Brain pericyte (primary cell): ENCODE measurements at regions not wholly inside any gene's neighbourhood (a gene's known extent, or its start where the extent isn't known, plus 50 kb on each side); places are given as distances from the start of the nearest gene placed in this dataset.

ENCODE experiments used
- DNase-seq: peaks from one replicate; pipeline ENCODE4 v3.0.0-alpha.2; 2012; ENCODE audit warnings: low read depth, low spot score

DNA sequence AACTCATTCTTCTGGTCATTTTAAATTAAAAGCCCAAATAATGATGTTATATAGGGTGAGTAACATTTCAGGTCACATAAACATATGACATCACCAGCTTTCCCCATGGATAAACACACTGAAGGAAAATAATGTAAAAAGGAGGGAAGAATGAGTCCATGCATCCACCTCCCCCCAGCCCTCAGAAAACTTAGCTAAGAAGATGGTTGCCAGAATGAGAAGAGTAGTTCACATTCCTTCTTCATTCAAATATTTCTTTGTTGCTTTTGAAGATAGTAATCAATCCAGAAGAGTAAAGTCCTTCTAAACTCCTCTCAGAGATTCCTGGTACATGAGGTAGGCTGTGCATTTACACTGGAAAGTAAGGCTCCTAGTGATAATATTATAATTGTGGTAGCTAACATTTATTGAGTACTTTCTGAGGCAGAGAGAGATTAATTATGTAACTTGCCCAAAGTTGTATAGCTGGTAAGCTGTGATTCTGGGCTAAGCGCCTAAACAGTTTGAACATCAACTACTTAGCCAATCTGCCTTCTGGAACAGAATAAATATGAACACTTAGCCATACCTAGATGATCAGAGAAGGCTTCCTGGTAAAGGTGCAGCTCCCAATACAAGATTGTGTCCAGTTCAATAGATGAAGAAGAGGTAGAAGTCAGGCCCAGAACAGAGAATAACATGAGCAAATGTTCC, 256.7 kb upstream of the FN1 start:
- no peak for DNase-seq

DNA sequence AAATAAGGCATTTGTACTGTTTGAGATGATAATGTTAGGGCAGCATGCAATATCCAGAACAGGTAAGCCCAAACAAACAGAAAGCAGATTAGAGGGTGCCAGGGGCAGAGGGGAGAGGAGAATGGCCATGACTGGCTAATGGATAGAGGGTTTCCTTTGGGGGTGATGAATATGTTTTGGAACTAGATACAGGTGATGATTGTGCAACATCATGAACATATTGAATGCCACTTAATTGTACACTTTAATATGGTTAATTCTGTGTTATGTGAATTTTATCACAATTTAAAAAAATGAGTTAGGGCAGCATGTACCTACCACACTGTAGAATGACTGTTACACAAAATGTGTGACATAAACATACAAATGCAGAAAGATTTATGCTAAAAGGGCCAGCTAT, 255.5 kb upstream of the FN1 start:
- no peak for DNase-seq

DNA sequence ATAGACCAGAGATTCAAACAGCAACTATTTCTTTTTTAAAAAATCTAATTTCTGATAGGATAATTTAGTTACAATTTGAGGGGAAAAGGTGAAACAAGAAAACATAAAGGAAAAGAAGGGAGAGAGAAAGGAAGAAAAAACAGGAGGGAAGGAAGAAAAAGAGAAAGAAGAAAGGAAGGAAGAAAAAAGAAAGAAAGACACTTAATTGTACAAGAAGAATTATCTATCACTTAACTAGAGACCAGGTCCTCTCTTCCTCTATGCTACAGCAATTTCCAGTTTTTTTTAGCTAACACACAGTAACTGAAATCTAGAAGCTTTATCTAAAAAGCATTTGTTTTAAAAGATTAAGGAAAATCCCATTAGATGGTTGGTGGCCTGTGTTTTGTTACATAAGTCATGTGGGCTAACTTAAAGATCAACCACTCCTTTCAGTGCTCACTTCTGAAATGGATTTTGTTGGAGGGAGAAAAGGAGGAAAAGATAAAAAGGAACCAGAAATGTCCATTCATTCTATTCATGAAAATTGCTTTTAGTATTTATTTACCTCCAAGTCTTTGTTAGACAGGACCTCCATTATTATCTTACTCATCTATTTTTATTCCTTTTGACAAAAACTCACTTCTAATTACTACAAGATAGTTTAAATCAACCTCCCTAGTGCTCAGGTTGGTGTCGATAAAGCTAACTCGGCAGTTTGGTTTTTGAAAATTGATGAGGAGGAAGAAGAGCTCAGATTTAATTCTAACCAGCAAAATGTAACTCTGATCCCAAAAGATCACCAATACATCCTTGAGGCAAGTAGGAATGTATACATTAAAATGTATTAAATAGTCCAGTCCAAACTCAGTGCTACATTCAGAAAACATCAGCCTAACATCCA, 251.5 kb upstream of the FN1 start:
- DNase-seq: no peak

DNA sequence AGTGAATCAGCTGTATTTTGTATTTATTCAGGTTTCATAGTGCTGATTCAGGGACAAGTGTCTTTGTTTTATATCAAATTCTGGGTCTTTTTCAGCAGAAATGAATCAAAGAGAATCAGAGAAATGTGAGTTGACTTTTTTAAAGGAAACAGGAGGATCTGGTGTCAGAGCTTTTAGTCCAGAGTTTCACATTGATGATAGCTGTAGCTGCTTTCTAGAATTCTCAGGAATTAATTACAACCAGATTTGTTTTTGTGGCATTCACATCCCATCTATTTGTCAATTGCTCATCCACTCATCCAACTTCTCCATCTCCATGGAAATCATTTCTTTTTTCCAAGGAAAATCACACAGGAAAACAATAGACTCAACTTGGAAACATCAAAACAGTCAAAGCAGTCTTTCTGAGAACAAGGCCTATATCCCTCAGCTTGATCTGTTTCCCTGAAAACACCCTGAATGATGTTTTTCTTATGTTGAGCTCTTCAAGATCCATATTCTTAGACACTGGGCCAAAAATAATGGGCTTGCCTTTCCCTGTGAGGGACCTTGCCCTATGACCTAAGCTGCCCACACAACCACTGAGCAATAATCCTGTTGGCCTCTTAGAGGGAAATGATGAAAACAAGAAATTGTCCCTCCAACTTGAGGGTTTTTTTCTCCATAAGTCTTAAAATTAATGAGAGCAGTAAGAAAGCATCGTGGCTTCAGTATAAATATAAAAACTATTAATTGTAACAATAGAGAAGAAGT, 249.5 kb upstream of the FN1 start:
- DNase-seq: peak; percentile 73

DNA sequence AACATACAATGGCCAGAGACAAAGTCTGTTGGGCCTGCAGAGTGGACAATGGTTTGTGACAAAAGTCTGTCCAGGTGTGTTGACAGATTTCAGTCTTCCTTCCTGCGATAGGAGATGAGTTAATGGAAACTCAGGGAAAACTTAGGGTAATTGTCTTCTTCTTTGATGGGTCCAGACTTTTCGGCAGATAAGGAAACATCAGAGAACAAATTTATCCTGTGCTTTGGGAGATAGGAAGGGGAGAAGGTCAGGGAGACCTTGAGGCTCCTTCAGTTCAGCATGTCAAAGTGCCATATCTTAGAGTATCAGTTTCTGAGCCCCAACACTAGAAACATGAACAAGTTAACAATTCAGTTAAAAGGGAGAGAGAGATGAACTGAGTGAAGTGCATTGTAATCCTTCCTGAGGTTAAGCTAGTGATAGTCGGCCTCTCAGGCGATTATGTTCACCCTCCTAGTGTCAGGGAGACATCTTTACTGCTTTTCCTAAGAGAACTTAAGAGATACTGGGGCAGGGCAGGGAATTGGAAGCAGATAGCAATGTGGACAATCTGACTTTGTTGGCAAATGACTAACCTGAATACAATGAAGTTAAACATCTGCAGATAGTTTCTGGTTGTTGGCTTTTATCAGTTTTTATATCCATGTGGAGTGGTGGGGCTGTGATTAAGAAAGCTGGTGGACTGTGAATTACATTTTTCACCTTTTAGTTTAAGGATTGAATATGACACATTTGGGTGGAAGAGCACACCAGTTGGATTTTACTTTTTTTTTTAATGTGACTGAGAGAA, 248.8 kb upstream of the FN1 start:
- no peak for DNase-seq

DNA sequence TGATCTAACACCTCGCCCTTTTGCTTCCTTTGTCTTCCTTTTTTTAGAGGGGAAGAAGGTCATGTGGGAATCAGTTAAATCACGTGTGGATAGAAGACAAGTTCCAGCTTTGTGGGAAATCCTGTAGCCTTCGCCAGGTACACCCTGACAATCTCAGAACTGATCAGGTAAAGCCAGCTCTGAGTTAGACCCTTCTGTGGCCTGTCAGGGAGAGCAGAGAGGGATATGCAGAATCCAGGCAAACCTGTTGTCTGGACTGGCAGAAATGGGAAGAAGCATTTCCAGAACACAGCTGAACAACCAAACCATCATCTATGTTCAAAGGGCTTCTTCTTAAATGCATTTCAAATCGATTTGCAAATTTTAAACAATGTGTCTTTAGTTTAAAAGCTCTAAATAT, 247.4 kb upstream of the FN1 start:
- DNase-seq: no peak

DNA sequence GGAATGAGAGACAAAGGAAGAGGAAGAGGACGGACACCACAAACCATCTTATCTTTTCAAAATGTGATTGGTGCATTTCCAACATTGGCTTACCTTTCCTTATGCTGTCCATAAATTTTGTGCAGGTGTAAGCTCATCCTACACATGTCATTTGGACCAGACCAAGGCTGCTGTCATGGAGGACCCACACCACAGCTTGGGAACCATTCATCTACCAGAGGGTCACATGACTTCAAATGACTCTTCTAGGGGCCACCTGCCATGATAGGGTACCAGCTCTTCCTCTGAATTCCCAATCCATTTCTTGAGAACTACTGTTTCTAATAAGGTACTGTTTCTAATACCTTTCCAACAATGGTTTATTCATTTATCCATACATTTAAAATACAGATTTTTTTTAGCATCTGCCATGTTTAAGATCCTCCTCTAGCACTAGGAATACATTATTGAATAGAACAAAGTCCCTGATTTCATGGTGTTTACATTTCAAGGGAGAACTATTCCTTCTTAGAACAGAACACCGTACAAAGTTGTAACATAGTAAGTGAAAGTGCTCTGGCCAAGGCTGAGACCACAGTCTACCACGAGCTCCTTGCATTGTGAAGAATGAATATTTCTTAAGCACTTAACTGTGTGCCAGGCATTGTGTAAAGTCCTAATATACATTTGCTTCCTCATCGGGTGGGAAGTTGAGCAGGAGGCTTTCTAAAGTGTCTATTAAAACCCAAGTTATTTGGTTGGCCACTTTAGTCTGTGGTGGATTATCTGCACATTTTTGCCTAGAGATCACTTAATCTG, 246.1 kb upstream of the FN1 start:
- no peak for DNase-seq

DNA sequence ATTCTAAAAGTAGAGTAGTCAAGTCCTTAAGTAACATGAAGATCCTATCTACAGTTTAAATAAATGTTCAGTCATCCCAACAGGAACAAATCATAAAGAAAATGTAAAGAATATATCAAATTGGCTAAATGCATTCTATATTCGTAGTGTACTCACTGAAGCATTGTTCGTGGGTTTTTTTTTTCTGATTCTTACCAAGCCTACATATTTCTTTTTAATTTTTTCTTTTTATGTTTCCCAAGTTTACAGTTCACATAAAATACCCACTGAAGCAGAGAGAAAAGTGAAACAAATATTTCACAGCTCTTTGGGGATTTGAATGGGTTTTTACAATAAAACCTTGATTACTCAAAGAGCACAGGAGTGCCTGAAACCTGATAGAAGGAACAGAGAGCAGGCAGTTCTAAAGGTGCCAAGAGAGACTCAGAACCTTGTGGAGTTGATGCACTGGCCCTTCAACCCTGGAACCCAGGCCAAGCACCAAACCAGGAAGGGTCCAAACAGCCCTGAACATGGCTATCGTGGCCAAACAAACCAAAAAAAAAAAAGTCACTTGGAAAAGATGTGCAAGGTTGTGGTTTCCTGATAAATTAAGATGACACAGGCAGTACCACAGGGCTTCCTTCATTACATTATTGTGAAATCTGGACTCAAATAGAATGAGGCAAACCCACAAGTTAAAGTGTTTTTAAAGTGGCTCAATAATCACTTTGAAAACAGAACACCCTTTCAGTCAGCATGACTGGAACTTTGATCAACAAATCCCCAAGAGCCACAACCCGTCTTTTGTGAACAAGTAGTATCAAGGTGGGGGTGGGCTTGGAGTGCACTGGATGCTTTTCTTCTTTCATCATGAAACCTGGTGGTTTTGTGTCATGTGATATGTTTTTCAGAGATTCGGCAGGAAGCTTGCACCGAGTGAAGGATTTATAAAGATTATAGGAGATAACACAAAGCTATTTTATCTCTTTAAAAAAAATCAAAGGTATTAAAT, 245.0 kb upstream of the FN1 start:
- no peak for DNase-seq

DNA sequence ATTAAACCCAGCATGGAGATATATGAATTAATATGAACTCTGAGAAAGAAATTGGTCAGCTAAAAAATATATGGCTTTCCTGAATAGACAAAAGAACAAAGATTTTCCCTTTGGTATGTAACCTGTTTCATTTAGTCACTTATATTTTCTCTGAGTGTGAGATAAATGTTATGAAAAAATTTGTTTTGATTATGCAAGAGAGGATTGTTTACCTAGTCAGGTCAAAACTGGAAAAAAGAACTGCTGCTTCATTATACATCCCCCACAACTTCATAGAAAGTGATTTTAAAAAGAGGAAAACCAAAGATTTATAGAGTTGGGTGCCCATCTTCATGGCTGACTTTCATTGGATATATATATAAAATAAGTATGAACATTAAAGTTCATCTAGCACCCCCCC, 242.2 kb upstream of the FN1 start:
- DNase-seq: no peak

DNA sequence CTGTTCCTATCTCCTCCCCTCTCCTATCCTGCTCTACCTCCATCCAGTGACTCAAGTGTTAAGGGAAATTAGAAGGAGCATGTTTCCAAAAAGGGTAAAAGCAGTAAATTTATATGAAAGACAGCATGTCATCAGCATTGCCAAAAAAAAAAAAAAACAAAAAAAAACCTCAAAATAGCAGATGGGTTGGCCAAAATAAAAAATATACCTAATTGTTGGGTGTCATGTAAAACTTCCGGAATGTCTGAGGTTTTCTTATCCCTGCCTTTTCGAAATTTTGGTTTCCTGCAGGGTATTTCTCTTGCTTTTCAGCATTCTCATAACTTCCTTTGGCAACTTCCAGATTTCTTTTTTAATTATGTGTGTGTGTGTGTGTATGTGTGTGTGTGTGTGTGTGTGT, 241.6 kb upstream of the FN1 start:
- DNase-seq: no peak

DNA sequence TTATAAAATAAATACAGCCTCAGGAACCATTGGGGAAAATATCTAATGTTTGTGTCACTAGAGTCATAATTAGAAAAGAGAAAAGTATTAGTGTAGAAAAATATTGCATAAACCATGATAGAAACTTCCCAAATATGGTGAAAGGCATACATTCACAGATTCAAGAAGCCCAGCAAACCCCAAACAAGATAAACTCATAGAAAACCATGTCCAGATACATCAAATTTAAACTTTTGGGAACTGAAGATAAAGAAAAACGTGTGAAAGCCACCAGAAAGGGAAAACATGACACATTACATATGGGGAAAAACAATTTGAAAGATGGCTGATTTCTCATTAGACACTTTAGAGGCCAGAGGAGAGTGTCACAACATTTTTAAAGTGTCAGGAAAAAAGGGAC, 236.5 kb upstream of the FN1 start:
- no peak for DNase-seq

DNA sequence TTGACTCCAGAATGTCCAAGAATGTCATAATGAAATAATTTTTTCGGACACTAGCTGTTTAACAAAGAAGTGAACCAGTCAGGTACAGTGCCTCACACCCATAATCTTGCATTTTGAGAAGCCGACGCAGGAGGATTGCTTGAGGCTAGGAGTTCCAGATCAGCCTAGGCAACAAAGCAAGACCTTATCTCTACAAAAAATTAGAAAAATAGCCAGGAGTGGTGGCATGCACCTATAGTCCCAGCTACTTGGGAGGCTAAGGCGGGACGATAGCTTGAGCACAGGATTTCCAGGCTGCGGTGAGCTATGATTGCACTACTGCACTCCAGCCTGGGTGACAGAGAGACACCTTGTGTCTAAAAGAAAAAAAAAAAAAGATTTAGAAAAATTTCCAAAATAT, 235.8 kb upstream of the FN1 start:
- DNase-seq: no peak

DNA sequence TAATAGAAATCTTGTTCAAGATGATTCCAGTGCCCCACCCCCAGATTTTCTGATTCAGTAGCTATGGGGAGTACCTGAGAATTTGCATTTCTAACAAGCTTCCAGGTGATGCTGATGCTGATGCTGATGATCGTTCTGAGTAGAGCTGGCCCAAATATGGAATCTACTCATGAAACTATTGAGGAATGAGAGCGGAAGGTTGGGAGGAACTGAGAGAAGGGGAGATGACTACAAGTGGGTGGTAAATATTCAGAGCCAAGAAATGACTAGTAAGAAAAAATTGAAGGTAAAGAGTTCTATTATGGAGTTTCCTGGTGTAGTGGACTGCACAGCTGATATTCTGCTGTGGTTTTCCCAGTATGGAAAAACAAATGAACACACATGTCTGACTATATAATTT, 235.4 kb upstream of the FN1 start:
- no peak for DNase-seq

DNA sequence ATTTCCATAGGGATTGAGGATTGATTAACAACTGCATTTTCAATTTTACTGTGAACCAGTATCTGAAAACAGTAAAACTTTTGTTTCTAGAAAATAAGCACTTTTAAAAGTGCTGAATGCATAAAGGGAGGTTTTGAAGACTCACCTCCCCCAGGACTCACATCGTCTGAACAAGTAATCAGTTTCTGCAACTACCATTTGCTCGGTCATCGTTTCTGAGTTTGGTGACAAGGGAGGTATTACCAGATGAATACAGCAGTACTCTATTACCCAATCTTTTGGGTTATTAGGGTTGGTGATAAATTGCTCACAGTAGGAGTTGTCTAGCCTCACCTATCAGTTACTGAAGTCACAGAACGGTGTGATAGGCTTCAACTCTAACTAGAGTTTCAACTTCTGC, 234.5 kb upstream of the FN1 start:
- DNase-seq: no peak

DNA sequence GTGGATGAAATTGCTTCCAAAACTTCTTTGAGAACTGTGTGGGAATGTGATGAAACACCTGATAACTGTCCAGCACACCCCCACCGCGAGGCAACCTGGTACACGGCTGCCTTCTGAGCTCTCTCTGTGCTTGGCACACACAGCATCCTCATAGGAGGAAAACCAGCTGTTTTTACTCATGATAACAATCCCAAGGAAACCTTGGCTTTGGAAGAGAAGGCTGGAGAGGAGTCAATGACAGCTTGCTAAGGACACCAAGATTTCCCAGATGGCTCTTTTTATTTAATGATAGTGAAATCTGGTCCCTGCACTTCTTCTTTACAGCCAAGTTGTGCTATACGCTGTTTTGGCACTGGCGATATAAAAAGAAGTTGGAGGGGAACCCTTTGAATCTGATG, 232.5 kb upstream of the FN1 start:
- no peak for DNase-seq

DNA sequence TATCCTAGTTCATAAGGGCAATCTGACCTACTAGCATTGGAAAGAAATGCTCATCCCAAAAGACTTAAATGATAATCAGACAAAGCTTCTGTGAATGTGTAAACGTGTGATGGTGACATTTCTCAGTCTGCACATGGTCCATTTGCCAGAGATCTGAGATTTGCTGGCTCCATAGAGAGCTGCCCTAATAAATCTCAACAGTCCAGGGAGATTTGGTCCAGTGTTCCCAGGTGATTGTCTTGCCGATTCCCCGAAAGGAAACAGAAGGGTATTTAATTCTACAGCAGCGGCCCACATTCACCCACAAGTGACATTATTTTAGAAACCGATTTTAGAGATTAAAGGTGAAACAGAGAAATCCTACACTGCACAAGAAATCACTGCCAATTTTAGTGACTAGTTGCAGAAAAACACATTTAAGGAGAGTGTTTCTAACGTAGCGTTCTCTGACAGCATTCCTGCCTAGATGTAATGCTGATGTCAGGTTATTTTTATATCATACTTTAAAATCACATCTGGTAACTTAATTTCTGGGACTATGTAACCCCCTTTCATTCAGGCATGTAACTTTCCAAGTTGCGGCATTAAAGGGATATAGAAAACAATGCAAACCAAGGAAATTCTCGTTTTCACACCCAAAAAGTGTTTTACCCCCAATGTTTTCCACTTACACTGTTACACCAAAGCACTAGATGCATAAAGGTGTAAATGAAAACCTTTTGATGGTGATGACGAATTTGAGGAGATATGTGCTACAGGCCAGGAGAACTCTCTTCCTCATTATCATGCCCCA, 231.9 kb upstream of the FN1 start:
- DNase-seq: no peak

DNA sequence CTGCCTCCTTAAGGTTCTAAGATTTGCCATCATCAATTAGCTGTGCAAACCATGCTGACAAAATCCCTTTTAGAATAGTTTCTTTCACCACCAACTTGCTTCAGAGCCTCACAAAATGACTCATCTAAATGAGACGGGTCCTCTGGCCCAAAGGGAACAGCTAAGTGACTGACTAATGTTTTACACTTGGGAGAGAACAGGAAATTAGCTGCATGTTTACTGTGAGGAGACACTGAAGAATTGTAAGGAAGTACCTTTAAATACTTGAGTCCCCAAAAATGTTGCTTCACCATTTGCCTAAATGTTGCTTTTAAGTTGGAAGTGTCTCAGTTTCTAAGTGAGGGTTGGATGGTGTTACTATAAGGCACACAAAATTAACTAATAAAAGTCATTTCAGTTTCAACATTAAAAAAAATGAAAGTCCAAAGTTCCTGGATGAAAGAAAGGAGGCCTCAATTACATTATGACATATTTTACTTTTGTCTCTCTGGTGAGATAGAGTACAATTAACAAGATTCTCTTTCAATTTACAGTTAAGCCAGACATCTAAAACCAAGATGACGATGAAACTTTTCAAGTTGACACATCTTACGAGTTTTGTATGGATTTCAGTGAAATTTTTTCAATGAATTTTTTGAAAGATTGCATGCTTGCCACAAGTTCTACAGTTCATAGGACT, 229.1 kb upstream of the FN1 start:
- no peak for DNase-seq

DNA sequence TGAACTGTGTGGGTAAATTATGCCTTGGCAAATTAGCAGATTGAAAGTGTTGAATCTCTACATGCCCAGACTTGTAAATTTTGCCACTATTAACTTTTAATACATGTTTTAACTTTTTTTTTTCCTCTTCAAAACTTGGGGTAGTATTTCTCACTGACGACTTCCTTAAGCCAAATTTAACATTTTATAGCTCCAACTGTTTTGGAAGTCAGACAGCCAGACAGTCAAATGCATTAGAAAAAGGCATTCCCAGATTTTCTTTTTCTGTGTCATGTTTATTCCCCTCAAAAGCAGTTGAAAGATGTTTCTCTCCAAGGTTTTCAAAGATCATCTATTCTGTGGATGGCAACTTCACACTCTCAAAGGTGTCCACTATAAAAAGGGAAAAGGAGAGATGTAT, 226.8 kb upstream of the FN1 start:
- no peak for DNase-seq
